GM12878 (cell line): ENCODE measurements at regions not wholly inside any gene's neighbourhood (a gene's known extent, or its start where the extent isn't known, plus 50 kb on each side); places are given as distances from the start of the nearest gene placed in this dataset.

Experiments used
- BRCA1 ChIP-seq: IDR thresholded peaks from 2 replicates; pipeline ENCODE4 v1.6.1; 2011; ENCODE audit warnings: low read depth, low read length, improper control_type of control experiment
- E2F4 ChIP-seq: IDR thresholded peaks from 2 replicates; pipeline ENCODE4 v1.6.1; 2012; ENCODE audit warnings: low read depth, low read length, improper control_type of control experiment
- EGR1 ChIP-seq, 2 experiments: IDR thresholded peaks; 1 replicate in 1 of 2; 2 replicates in 1 of 2; pipeline ENCODE4 v1.6.1; 2011 to 2012; ENCODE audit warnings: low read depth in 2 of 2, low read length in 2 of 2, borderline replicate concordance in 1 of 2, mild to moderate bottlenecking in 1 of 2, moderate library complexity in 1 of 2
- MEF2A ChIP-seq: IDR thresholded peaks from 2 replicates; pipeline ENCODE4 v1.6.1; 2011; ENCODE audit warnings: low read depth, mild to moderate bottlenecking, low read length, moderate library complexity; ENCODE audit not compliant: insufficient read depth
- MTA2 ChIP-seq: fragments of 450-650 bp; IDR thresholded peaks from 2 replicates; pipeline ENCODE4 v1.6.1; 2016; ENCODE audit warnings: low read depth, mild to moderate bottlenecking, moderate library complexity
- MTA3 ChIP-seq: IDR thresholded peaks from 2 replicates; pipeline ENCODE4 v1.6.1; 2012; ENCODE audit warnings: low read length, inconsistent platforms, borderline replicate concordance
- RELA ChIP-seq: fragments of 450-650 bp; IDR thresholded peaks from 2 replicates; pipeline ENCODE4 v1.8.0; 2014; ENCODE audit warnings: borderline replicate concordance; ENCODE audit not compliant: partially characterized antibody
- STAT3 ChIP-seq: IDR thresholded peaks from 2 replicates; pipeline ENCODE4 v1.6.1; 2011; ENCODE audit warnings: low read depth, low read length, improper control_type of control experiment

- TF ChIP-seq BRCA1 (no peak), STAT3 (no peak), MTA2 (no peak), EGR1 (IDR thresholded peaks at IDR 0.05; ENCODE audit: borderline replicate concordance in 1 of 2, low read depth in 2 of 2, low read length in 2 of 2) (no peak), RELA (no peak), MEF2A (no peak), MTA3 (no peak), E2F4 (no peak)
These were observed 82.5 kb upstream of the MYCBP2 start for GRCh38 chr13:77409412-77409811.
